Endothelial cell of umbilical vein (primary cell): ENCODE measurements at regions not wholly inside any gene's neighbourhood (a gene's known extent, or its start where the extent isn't known, plus 50 kb on each side); places are given as distances from the start of the nearest gene placed in this dataset.
A peak's percentile ranks its signal among the peaks of the same experiment; 100 is the strongest.

Source experiments
- BruUV-seq: library from RNA; stranded (reverse); fragments of 400-500 nt; replicated peaks from 2 replicates; lab custom pipeline; 2021; lab: Mats Ljungman, UMichigan
- CTCF ChIA-PET: fragments of 300-600, 350-600 bp; sonication (Branson Sonifier 250); formaldehyde crosslinking; loops from one replicate; lab custom pipeline; 2021; ENCODE audit warnings: antibody characterized with exemption, inconsistent platforms; lab: Charles Lee
- POLR2A ChIA-PET: fragments of 300-600, 350-600 bp; sonication (Branson Sonifier 250); formaldehyde crosslinking; loops from one replicate; lab custom pipeline; 2021; ENCODE audit warnings: antibody characterized with exemption, inconsistent platforms; lab: Charles Lee
- DNase-seq: peaks from one replicate; pipeline ENCODE4 v3.0.0-alpha.2; 2011; ENCODE audit warnings: low read depth, low spot score
- FAIRE-seq: peaks from 2 replicates; lab custom pipeline; 2011; peaks lifted over from hg19 to GRCh38; lab: Jason Lieb, UNC
- H2AFZ ChIP-seq: 2 replicates; pipeline ENCODE4 v1.6.0; 2012; ENCODE audit warnings: low read depth, low read length, control low read depth, inconsistent platforms
- H3K27ac ChIP-seq: 2 replicates; pipeline ENCODE4 v1.5.1; 2011; ENCODE audit warnings: low read depth, mild to moderate bottlenecking, control low read depth, low read length, moderate library complexity; ENCODE audit not compliant: insufficient read depth
- H3K27me3 ChIP-seq, 2 experiments: 2 replicates each; pipeline versions ENCODE4 v1.6.0 to v1.6.1; 2011; ENCODE audit warnings: low read length in 2 of 2, mixed read lengths in 1 of 2; ENCODE audit not compliant: control insufficient read depth in 2 of 2, insufficient read depth in 2 of 2
- H3K36me3 ChIP-seq, 2 experiments: 2 replicates in 1 of 2; 3 replicates in 1 of 2; pipeline ENCODE4 v1.5.1; 2011; ENCODE audit warnings: low read length in 2 of 2, mild to moderate bottlenecking in 1 of 2, moderate library complexity in 1 of 2; ENCODE audit not compliant: control insufficient read depth in 2 of 2, insufficient read depth in 2 of 2; ENCODE audit errors: extremely low read depth in 1 of 2
- H3K4me1 ChIP-seq: 3 replicates; pipeline ENCODE4 v1.5.1; 2011; ENCODE audit warnings: mild to moderate bottlenecking, low read length; ENCODE audit not compliant: control insufficient read depth, insufficient read depth; ENCODE audit errors: extremely low read depth
- H3K4me2 ChIP-seq: 2 replicates; pipeline ENCODE4 v1.6.1; 2011; ENCODE audit warnings: low read length, control low read depth, mixed read lengths; ENCODE audit not compliant: insufficient read depth
- H3K4me3 ChIP-seq, 3 experiments: fragments of 200-600 bp in 1 of 3; sonication (generic), shearing (Covaris generic) in 1 of 3; replicated peaks in 1 of 3; 2 replicates each; pipeline ENCODE4 v1.5.1; 2011 to 2016; ENCODE audit warnings: control low read depth in 3 of 3, low read length in 3 of 3, mild to moderate bottlenecking in 2 of 3, inconsistent platforms in 1 of 3, low read depth in 1 of 3, moderate library complexity in 1 of 3; ENCODE audit not compliant: insufficient read depth in 1 of 3
- H3K79me2 ChIP-seq: 2 replicates; pipeline ENCODE4 v1.6.0; 2012; ENCODE audit warnings: low read length, inconsistent platforms; ENCODE audit not compliant: control insufficient read depth, insufficient read depth
- H3K9ac ChIP-seq: replicated peaks from 2 replicates; pipeline ENCODE3; 2011; ENCODE audit warnings: low read length, control low read depth; ENCODE audit not compliant: insufficient read depth; ENCODE audit errors: extremely low read depth
- H3K9me1 ChIP-seq: replicated peaks from 3 replicates; pipeline ENCODE4 v1.6.0; 2011; ENCODE audit warnings: mild to moderate bottlenecking, low read length; ENCODE audit not compliant: control insufficient read depth, insufficient read depth; ENCODE audit errors: extremely low read depth
- H3K9me3 ChIP-seq: replicated peaks from 2 replicates; pipeline ENCODE4 v1.5.1; 2012; ENCODE audit warnings: low read length, inconsistent platforms; ENCODE audit not compliant: control insufficient read depth, insufficient read depth
- H4K20me1 ChIP-seq: replicated peaks from 2 replicates; pipeline ENCODE3; 2011; ENCODE audit warnings: mild to moderate bottlenecking, low read length; ENCODE audit not compliant: control insufficient read depth, insufficient read depth; ENCODE audit errors: extremely low read depth
- FOS ChIP-seq: IDR thresholded peaks from 2 replicates; pipeline ENCODE4 v1.6.1; 2011; ENCODE audit warnings: mild to moderate bottlenecking, low read length, moderate library complexity, borderline replicate concordance; ENCODE audit not compliant: insufficient read depth
- GATA2 ChIP-seq: IDR thresholded peaks from 2 replicates; pipeline ENCODE4 v1.7.0; 2011; ENCODE audit warnings: low read depth, mild to moderate bottlenecking, moderate library complexity, mixed read lengths, low read length; ENCODE audit not compliant: insufficient read length, insufficient read depth
- MYC ChIP-seq: IDR thresholded peaks from one replicate; pipeline ENCODE4 v1.6.1; 2011; ENCODE audit warnings: mild to moderate bottlenecking, low read depth, low read length
- dilution Hi-C: fragments of 300-500 bp; cut with MboI; formaldehyde crosslinking; loops from one replicate; pipeline ENCODE4 v1.15.0; 2019; ENCODE audit warnings: low sequenced_read_pairs; ENCODE audit not compliant: extremely low pct_ligation_motif_present
- intact Hi-C: fragments of 100-400 bp; cut with micrococcal nuclease; formaldehyde crosslinking; loops from one replicate; pipeline ENCODE4 v1.10.0; 2022

DNA sequence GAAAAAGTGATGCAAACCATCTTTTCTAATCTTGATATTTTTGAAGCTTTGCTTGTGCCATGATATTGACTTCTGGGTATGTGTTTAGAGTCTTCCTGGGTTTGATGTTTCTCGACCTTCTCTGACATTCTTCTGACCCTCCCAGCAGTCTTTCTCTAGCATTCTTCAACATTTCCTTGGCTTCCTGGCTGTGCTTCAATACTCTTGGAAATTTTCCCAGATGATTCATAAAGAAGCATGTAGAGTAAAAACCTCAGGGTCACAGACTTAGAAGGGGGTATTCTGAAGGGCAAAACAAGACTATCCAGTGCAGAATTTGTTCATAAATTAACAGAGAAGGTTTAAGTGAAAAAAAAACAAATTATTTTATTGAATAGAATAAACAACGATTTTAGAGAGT, 946.3 kb upstream of the PCDH9 start:
- no peak overlapping the region for H3K4me2 ChIP-seq
- no peaks in the 10 kb centered on the region for H3K36me3 ChIP-seq
- intact Hi-C loops = no loop called here
- no TSS peak for BruUV-seq
- dilution Hi-C loops = no loop called here
- no peaks in the 10 kb centered on the region for H3K27me3 ChIP-seq
- no peak overlapping the region for H2AFZ ChIP-seq
- ChIA-PET POLR2A (no interaction called here), CTCF (no interaction called here)
- TF ChIP-seq MYC (no peak), FOS (peak; percentile 23)
- FAIRE-seq (peak; percentile 67), DNase-seq (peak; percentile 85)
- H3K9me1 ChIP-seq = no peaks in the 10 kb centered on the region
- no peaks in the 10 kb centered on the region for H4K20me1 ChIP-seq
- H3K9me3 ChIP-seq = no peaks in the 10 kb centered on the region
- no peak overlapping the region for H3K4me3 ChIP-seq
- H3K4me1 ChIP-seq = peaks cover 5% of the 10 kb centered on the region
- no peak overlapping the region for H3K9ac ChIP-seq
- H3K27ac ChIP-seq = no peak overlapping the region
- H3K79me2 ChIP-seq = no peaks in the 10 kb centered on the region

DNA sequence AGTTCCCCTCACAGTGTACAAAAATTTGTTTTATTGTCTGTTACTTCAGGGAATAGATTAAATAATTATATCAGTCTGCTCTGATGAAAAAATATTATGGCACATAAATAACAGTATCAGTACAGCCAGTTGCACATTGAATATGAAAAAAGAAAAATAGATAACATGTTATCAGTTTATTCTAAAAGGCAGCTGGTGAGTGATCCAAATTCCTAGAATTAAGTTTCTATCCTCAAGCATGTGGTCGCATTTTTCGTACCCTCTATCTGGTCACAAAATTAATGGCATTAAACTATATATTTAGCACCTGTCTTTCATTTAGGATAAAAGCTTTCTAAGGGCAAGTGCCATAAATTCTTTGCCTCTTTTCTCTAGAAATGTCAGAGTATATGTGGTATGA, 944.8 kb upstream of the PCDH9 start:
- POLR2A ChIA-PET = no interaction called here
- Histone ChIP-seq H3K4me1 (peaks cover 5% of the 10 kb centered on the region), H3K27ac (no peak overlapping the region), H3K36me3 (no peaks in the 10 kb centered on the region), H3K4me2 (no peak overlapping the region), H3K79me2 (no peaks in the 10 kb centered on the region), H3K9me1 (no peaks in the 10 kb centered on the region), H2AFZ (no peak overlapping the region), H3K27me3 (no peaks in the 10 kb centered on the region), H3K9me3 (no peaks in the 10 kb centered on the region), H3K4me3 (no peak overlapping the region), H3K9ac (no peak overlapping the region), H4K20me1 (no peaks in the 10 kb centered on the region)
- dilution Hi-C loops (no loop called here), intact Hi-C loops (no loop called here)
- CTCF ChIA-PET = no interaction called here
- BruUV-seq = no TSS peak
- FAIRE-seq (no peak), DNase-seq (no peak)
- TF ChIP-seq GATA2 = no peak
